ENCODE measurements at regions not wholly inside any gene's neighbourhood (a gene's known extent, or its start where the extent isn't known, plus 50 kb on each side); places are given as distances from the start of the nearest gene placed in this dataset.

GRCh38 chr3:116930786-116931185, 221.2 kb downstream of the TUSC7 start:
- TF ChIP-seq POLR2AphosphoS5 (IDR thresholded peaks at IDR 0.05) (no peak), POLR2A (IDR thresholded peaks at IDR 0.05) (no peak)

Data from spleen (tissue), 3 donors.